HEK293 (cell line): ENCODE measurements at regions not wholly inside any gene's neighbourhood (a gene's known extent, or its start where the extent isn't known, plus 50 kb on each side); places are given as distances from the start of the nearest gene placed in this dataset.
"Not testable (repeated sequence)": the region's sequence is repeated elsewhere in the genome, so short reads cannot be mapped to it uniquely, and the experiment has no call there.

Experiments used
- CTCF ChIA-PET: fragments of 350-600 bp; formaldehyde crosslinking; extraction: SDS; loops from one replicate; lab custom pipeline; 2021; ENCODE audit warnings: antibody characterized with exemption; lab: Yijun Ruan, JAX
- POLR2A ChIA-PET: fragments of 300-600 bp; formaldehyde crosslinking; extraction: SDS; loops from one replicate; lab custom pipeline; 2020; ENCODE audit warnings: antibody characterized with exemption, inconsistent platforms; lab: Yijun Ruan, JAX
- H3K27ac ChIP-seq: fragments of 200-500 bp; sonication (Bioruptor generic); 2 replicates; pipeline ENCODE4 v1.5.1; 2014; ENCODE audit warnings: low read depth, low read length, control low read depth, inconsistent platforms; ENCODE audit errors: extremely low read depth
- H3K36me3 ChIP-seq, 2 experiments: fragments of 200-500 bp in 1 of 2; sonication (Bioruptor generic) in 1 of 2; 1 replicate in 1 of 2; 2 replicates in 1 of 2; pipeline ENCODE4 v1.5.1; 2014 to 2017; ENCODE audit warnings: inconsistent platforms in 2 of 2, low read length in 2 of 2; ENCODE audit not compliant: control insufficient read depth in 2 of 2, insufficient read depth in 1 of 2
- H3K4me1 ChIP-seq: fragments of 200-500 bp; sonication (Bioruptor generic); 2 replicates; pipeline ENCODE4 v1.5.1; 2014; ENCODE audit warnings: mild to moderate bottlenecking, low read length, inconsistent platforms; ENCODE audit not compliant: control insufficient read depth, insufficient read depth
- H3K4me3 ChIP-seq: 2 replicates; pipeline ENCODE4 v1.5.1; 2011; ENCODE audit warnings: low read depth, mild to moderate bottlenecking, control low read depth, low read length, moderate library complexity
- H3K9me3 ChIP-seq: fragments of 200-500 bp; sonication (Bioruptor generic); 2 replicates; pipeline ENCODE4 v1.5.1; 2014; ENCODE audit warnings: low read depth, low read length, inconsistent platforms; ENCODE audit not compliant: control insufficient read depth, insufficient read depth
- ZNF140 ChIP-seq: fragments of 450-650 bp; formaldehyde crosslinking; IDR thresholded peaks from 2 replicates; pipeline ENCODE4 v1.5.1; 2016; ENCODE audit warnings: missing biosample characterization, missing genetic modification characterization
- ZNF335 ChIP-seq: fragments of 450-650 bp; formaldehyde crosslinking; conservative IDR thresholded peaks from 2 replicates; pipeline ENCODE4 v1.5.1; 2016; ENCODE audit warnings: missing biosample characterization, missing genetic modification characterization
- ZNF341 ChIP-seq: fragments of 450-650 bp; formaldehyde crosslinking; IDR thresholded peaks from 2 replicates; pipeline ENCODE4; 2016; ENCODE audit warnings: low read depth, missing biosample characterization, missing genetic modification characterization
- ZNF558 ChIP-seq: fragments of 450-650 bp; formaldehyde crosslinking; IDR thresholded peaks from 2 replicates; pipeline ENCODE4 v1.5.1; 2016; ENCODE audit warnings: missing biosample characterization, missing genetic modification characterization

- H3K36me3 ChIP-seq, H3K9me3 ChIP-seq, POLR2A ChIA-PET: not testable (repeated sequence)
- peak; percentile 92 for TF ChIP-seq ZNF558 (tag by site-specific recombination)
- TF ChIP-seq, all 188 proteins: peak for 1; not testable (repeated sequence) for 187
- CTCF ChIA-PET, H3K4me3 ChIP-seq, H3K27ac ChIP-seq, H3K4me1 ChIP-seq: not testable (repeated sequence)
Observed at GRCh38 chr7:29664999-29665398, 101.4 kb downstream of the PRR15 start.

GRCh38 chr7:29667096-29667669 is 103.5 kb downstream of the PRR15 start:
- CTCF ChIA-PET, H3K36me3 ChIP-seq, H3K4me1 ChIP-seq, H3K27ac ChIP-seq, POLR2A ChIA-PET, H3K9me3 ChIP-seq, H3K4me3 ChIP-seq: not testable (repeated sequence)

GRCh38 chr7:29671286-29671685 is 107.7 kb downstream of the PRR15 start:
- CTCF ChIA-PET: interaction anchor here (0.7 kb wide), 1 partner anchor 1166 kb away, joined by 3 read pairs; no protein-coding TSS in a partner anchor
- H3K9me3 ChIP-seq, H3K4me1 ChIP-seq, H3K36me3 ChIP-seq, H3K4me3 ChIP-seq, H3K27ac ChIP-seq, POLR2A ChIA-PET: not testable (repeated sequence)

GRCh38 chr7:29673635-29674034 is 110.0 kb downstream of the PRR15 start:
- H3K27ac ChIP-seq, POLR2A ChIA-PET, H3K4me3 ChIP-seq, CTCF ChIA-PET, H3K36me3 ChIP-seq, H3K4me1 ChIP-seq, H3K9me3 ChIP-seq: not testable (repeated sequence)

GRCh38 chr7:29674626-29675025 is 111.0 kb downstream of the PRR15 start:
- H3K4me3 ChIP-seq, H3K27ac ChIP-seq, CTCF ChIA-PET, H3K36me3 ChIP-seq, H3K9me3 ChIP-seq, POLR2A ChIA-PET, H3K4me1 ChIP-seq: not testable (repeated sequence)

- POLR2A ChIA-PET: interaction anchor here (0.7 kb wide), 1 partner anchor 524 kb away, joined by 4 read pairs; no protein-coding TSS in a partner anchor
- CTCF ChIA-PET, H3K4me3 ChIP-seq, H3K36me3 ChIP-seq, H3K9me3 ChIP-seq, H3K4me1 ChIP-seq, H3K27ac ChIP-seq: not testable (repeated sequence)
- TF ChIP-seq ZNF140: 0 out of 2 replicates have a peak, but pooled peaks have one; percentile 12
Observed at GRCh38 chr7:29677254-29677653, 113.6 kb downstream of the PRR15 start.

- H3K4me3 ChIP-seq, H3K27ac ChIP-seq, POLR2A ChIA-PET, H3K4me1 ChIP-seq, H3K36me3 ChIP-seq, CTCF ChIA-PET, H3K9me3 ChIP-seq: not testable (repeated sequence)
Observed at GRCh38 chr7:29679963-29680362, 116.3 kb downstream of the PRR15 start.

GRCh38 chr7:29680601-29681000 is 117.0 kb downstream of the PRR15 start:
- TF ChIP-seq ZNF341 (tag by site-specific recombination) (peak; percentile 37), ZNF335 (tag by site-specific recombination) (peak; percentile 52)
- CTCF ChIA-PET, H3K36me3 ChIP-seq, H3K4me3 ChIP-seq, H3K4me1 ChIP-seq, H3K9me3 ChIP-seq, POLR2A ChIA-PET, H3K27ac ChIP-seq: not testable (repeated sequence)
